Endothelial cell of umbilical vein (primary cell): ENCODE measurements at regions not wholly inside any gene's neighbourhood (a gene's known extent, or its start where the extent isn't known, plus 50 kb on each side); places are given as distances from the start of the nearest gene placed in this dataset.

Experiments
- BruUV-seq: library from RNA; stranded (reverse); fragments of 400-500 nt; replicated peaks from 2 replicates; lab custom pipeline; 2021; lab: Mats Ljungman, UMichigan
- CTCF ChIA-PET: fragments of 300-600, 350-600 bp; sonication (Branson Sonifier 250); formaldehyde crosslinking; loops from one replicate; lab custom pipeline; 2021; ENCODE audit warnings: antibody characterized with exemption, inconsistent platforms; lab: Charles Lee
- POLR2A ChIA-PET: fragments of 300-600, 350-600 bp; sonication (Branson Sonifier 250); formaldehyde crosslinking; loops from one replicate; lab custom pipeline; 2021; ENCODE audit warnings: antibody characterized with exemption, inconsistent platforms; lab: Charles Lee
- DNase-seq: peaks from one replicate; pipeline ENCODE4 v3.0.0-alpha.2; 2011; ENCODE audit warnings: low read depth, low spot score
- FAIRE-seq: peaks from 2 replicates; lab custom pipeline; 2011; peaks lifted over from hg19 to GRCh38; lab: Jason Lieb, UNC
- H2AFZ ChIP-seq: 2 replicates; pipeline ENCODE4 v1.6.0; 2012; ENCODE audit warnings: low read depth, low read length, control low read depth, inconsistent platforms
- H3K27ac ChIP-seq: 2 replicates; pipeline ENCODE4 v1.5.1; 2011; ENCODE audit warnings: low read depth, mild to moderate bottlenecking, control low read depth, low read length, moderate library complexity; ENCODE audit not compliant: insufficient read depth
- H3K27me3 ChIP-seq, 2 experiments: 2 replicates each; pipeline versions ENCODE4 v1.6.0 to v1.6.1; 2011; ENCODE audit warnings: low read length in 2 of 2, mixed read lengths in 1 of 2; ENCODE audit not compliant: control insufficient read depth in 2 of 2, insufficient read depth in 2 of 2
- H3K36me3 ChIP-seq, 2 experiments: 2 replicates in 1 of 2; 3 replicates in 1 of 2; pipeline ENCODE4 v1.5.1; 2011; ENCODE audit warnings: low read length in 2 of 2, mild to moderate bottlenecking in 1 of 2, moderate library complexity in 1 of 2; ENCODE audit not compliant: control insufficient read depth in 2 of 2, insufficient read depth in 2 of 2; ENCODE audit errors: extremely low read depth in 1 of 2
- H3K4me1 ChIP-seq: 3 replicates; pipeline ENCODE4 v1.5.1; 2011; ENCODE audit warnings: mild to moderate bottlenecking, low read length; ENCODE audit not compliant: control insufficient read depth, insufficient read depth; ENCODE audit errors: extremely low read depth
- H3K4me2 ChIP-seq: 2 replicates; pipeline ENCODE4 v1.6.1; 2011; ENCODE audit warnings: low read length, control low read depth, mixed read lengths; ENCODE audit not compliant: insufficient read depth
- H3K4me3 ChIP-seq, 3 experiments: fragments of 200-600 bp in 1 of 3; sonication (generic), shearing (Covaris generic) in 1 of 3; replicated peaks in 1 of 3; 2 replicates each; pipeline ENCODE4 v1.5.1; 2011 to 2016; ENCODE audit warnings: control low read depth in 3 of 3, low read length in 3 of 3, mild to moderate bottlenecking in 2 of 3, inconsistent platforms in 1 of 3, low read depth in 1 of 3, moderate library complexity in 1 of 3; ENCODE audit not compliant: insufficient read depth in 1 of 3
- H3K79me2 ChIP-seq: 2 replicates; pipeline ENCODE4 v1.6.0; 2012; ENCODE audit warnings: low read length, inconsistent platforms; ENCODE audit not compliant: control insufficient read depth, insufficient read depth
- H3K9ac ChIP-seq: replicated peaks from 2 replicates; pipeline ENCODE3; 2011; ENCODE audit warnings: low read length, control low read depth; ENCODE audit not compliant: insufficient read depth; ENCODE audit errors: extremely low read depth
- H3K9me1 ChIP-seq: replicated peaks from 3 replicates; pipeline ENCODE4 v1.6.0; 2011; ENCODE audit warnings: mild to moderate bottlenecking, low read length; ENCODE audit not compliant: control insufficient read depth, insufficient read depth; ENCODE audit errors: extremely low read depth
- H3K9me3 ChIP-seq: replicated peaks from 2 replicates; pipeline ENCODE4 v1.5.1; 2012; ENCODE audit warnings: low read length, inconsistent platforms; ENCODE audit not compliant: control insufficient read depth, insufficient read depth
- H4K20me1 ChIP-seq: replicated peaks from 2 replicates; pipeline ENCODE3; 2011; ENCODE audit warnings: mild to moderate bottlenecking, low read length; ENCODE audit not compliant: control insufficient read depth, insufficient read depth; ENCODE audit errors: extremely low read depth
- CTCF ChIP-seq, 2 donors: IDR thresholded peaks; 1 replicate in 1 of 2; 2 replicates in 1 of 2; pipeline ENCODE4 v1.5.1; 2011; ENCODE audit warnings: low read length in 2 of 2, mild to moderate bottlenecking in 2 of 2, moderate library complexity in 2 of 2, control low read depth in 1 of 2, inconsistent platforms in 1 of 2, low read depth in 1 of 2; ENCODE audit not compliant: insufficient read depth in 1 of 2; ENCODE audit errors: extremely low read depth in 1 of 2
- EZH2 ChIP-seq: IDR thresholded peaks from 2 replicates; pipeline ENCODE4 v1.6.1; 2012; ENCODE audit warnings: borderline replicate concordance, low read depth, mild to moderate bottlenecking, moderate library complexity, low read length, inconsistent platforms; ENCODE audit not compliant: severe bottlenecking
- FOS ChIP-seq: IDR thresholded peaks from 2 replicates; pipeline ENCODE4 v1.6.1; 2011; ENCODE audit warnings: mild to moderate bottlenecking, low read length, moderate library complexity, borderline replicate concordance; ENCODE audit not compliant: insufficient read depth
- GATA2 ChIP-seq: IDR thresholded peaks from 2 replicates; pipeline ENCODE4 v1.7.0; 2011; ENCODE audit warnings: low read depth, mild to moderate bottlenecking, moderate library complexity, mixed read lengths, low read length; ENCODE audit not compliant: insufficient read length, insufficient read depth
- JUN ChIP-seq: IDR thresholded peaks from 2 replicates; pipeline ENCODE4 v1.6.1; 2011; ENCODE audit warnings: borderline replicate concordance, low read depth; ENCODE audit not compliant: insufficient read length, insufficient read depth
- MAX ChIP-seq: IDR thresholded peaks from 2 replicates; pipeline ENCODE4 v1.6.1; 2011; ENCODE audit not compliant: insufficient read depth, insufficient read length
- MYC ChIP-seq: IDR thresholded peaks from one replicate; pipeline ENCODE4 v1.6.1; 2011; ENCODE audit warnings: mild to moderate bottlenecking, low read depth, low read length
- POLR2A ChIP-seq: IDR thresholded peaks from 2 replicates; pipeline ENCODE4 v1.6.1; 2012; ENCODE audit warnings: low read depth, mild to moderate bottlenecking, control low read depth, low read length
- POLR2AphosphoS5 ChIP-seq: IDR thresholded peaks from 2 replicates; pipeline ENCODE4 v1.6.1; 2012; ENCODE audit warnings: low read depth, mild to moderate bottlenecking, control low read depth, low read length, moderate library complexity; ENCODE audit not compliant: insufficient read depth
- dilution Hi-C: fragments of 300-500 bp; cut with MboI; formaldehyde crosslinking; loops from one replicate; pipeline ENCODE4 v1.15.0; 2019; ENCODE audit warnings: low sequenced_read_pairs; ENCODE audit not compliant: extremely low pct_ligation_motif_present
- intact Hi-C: fragments of 100-400 bp; cut with micrococcal nuclease; formaldehyde crosslinking; loops from one replicate; pipeline ENCODE4 v1.10.0; 2022

DNA sequence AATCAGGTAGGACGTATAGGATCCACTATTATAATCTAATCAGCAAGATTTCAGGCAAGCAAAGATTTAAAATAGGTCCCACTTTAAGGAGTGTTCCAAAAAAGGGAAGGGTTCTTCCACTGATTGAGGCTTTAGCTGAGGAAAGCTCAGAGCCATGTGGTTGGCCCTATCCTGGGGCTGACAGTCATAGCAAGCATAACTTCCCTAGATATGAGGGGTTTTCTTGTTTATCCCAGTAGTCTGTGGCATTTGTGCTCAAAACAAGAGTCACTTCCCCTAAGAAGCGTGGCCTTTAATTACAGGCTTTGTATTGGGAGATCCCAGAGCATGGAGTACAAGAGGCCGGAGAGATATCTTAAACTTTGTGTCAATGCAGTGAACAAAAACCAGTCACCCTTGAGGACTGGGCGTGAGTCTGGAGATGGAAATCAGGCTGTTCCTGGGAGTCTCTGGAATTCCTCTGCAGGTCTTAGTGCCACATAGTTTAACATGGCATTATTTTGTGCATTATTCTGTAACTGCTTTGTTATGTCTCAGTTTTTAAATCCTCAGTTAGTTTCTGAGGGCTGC is 136.9 kb upstream of the FBXO11 start:
- FAIRE-seq (no peak), DNase-seq (no peak)
- CTCF ChIA-PET, result no interaction called here
- Histone ChIP-seq H3K27me3 (no peaks in the 10 kb centered on the region), H3K4me1 (no peaks in the 10 kb centered on the region), H3K9me1 (no peaks in the 10 kb centered on the region), H3K4me2 (no peak overlapping the region), H2AFZ (no peak overlapping the region), H3K4me3 (no peak overlapping the region), H3K79me2 (no peaks in the 10 kb centered on the region), H3K9ac (no peak overlapping the region), H4K20me1 (no peaks in the 10 kb centered on the region), H3K9me3 (no peaks in the 10 kb centered on the region), H3K36me3 (no peaks in the 10 kb centered on the region), H3K27ac (no peak overlapping the region)
- BruUV-seq, result no TSS peak
- dilution Hi-C loops (no loop called here), intact Hi-C loops (no loop called here)
- TF ChIP-seq MAX (no peak), POLR2A (no peak), GATA2 (no peak), POLR2AphosphoS5 (no peak), FOS (no peak), CTCF (IDR thresholded peaks at IDR 0.05; ENCODE audit: extremely low read depth in 1 of 2, insufficient read depth in 1 of 2, low read depth in 1 of 2, low read length in 2 of 2) (no peak), MYC (no peak), JUN (no peak), EZH2 (no peak)
- POLR2A ChIA-PET, result no interaction called here
